Small intestine (tissue), 7 donors: ENCODE measurements at regions not wholly inside any gene's neighbourhood (a gene's known extent, or its start where the extent isn't known, plus 50 kb on each side); places are given as distances from the start of the nearest gene placed in this dataset.

Experiments
- DNase-seq, 2 donors: peaks; one replicate each; pipeline versions ENCODE4 v3.0.0 to v3.0.0-alpha.2; 2013
- FAIRE-seq: peaks from 2 replicates; lab custom pipeline; 2012; peaks lifted over from hg19 to GRCh38; lab: Jason Lieb, UNC
- H3K27ac ChIP-seq, 3 donors: one replicate each; pipeline ENCODE4 v1.5.1; 2013; ENCODE audit warnings: low read length in 2 of 3, mild to moderate bottlenecking in 2 of 3, control low read depth in 1 of 3, inconsistent platforms in 1 of 3, low read depth in 1 of 3, moderate library complexity in 1 of 3
- H3K27me3 ChIP-seq, 3 donors: one replicate each; pipeline ENCODE4 v1.6.1; 2013; ENCODE audit warnings: low read length in 3 of 3, inconsistent platforms in 1 of 3; ENCODE audit not compliant: control insufficient read depth in 3 of 3, insufficient read depth in 3 of 3
- H3K36me3 ChIP-seq, 3 donors: one replicate each; pipeline ENCODE4 v1.6.1; 2013; ENCODE audit warnings: low read length in 3 of 3, inconsistent platforms in 1 of 3, low read depth in 1 of 3, mild to moderate bottlenecking in 1 of 3, moderate library complexity in 1 of 3; ENCODE audit not compliant: control insufficient read depth in 3 of 3, insufficient read depth in 2 of 3
- H3K4me1 ChIP-seq, 3 donors: one replicate each; pipeline ENCODE4 v1.6.1; 2013; ENCODE audit warnings: low read length in 2 of 3, inconsistent platforms in 1 of 3, low read depth in 1 of 3, mild to moderate bottlenecking in 1 of 3, moderate library complexity in 1 of 3; ENCODE audit not compliant: control insufficient read depth in 3 of 3, insufficient read depth in 2 of 3
- H3K4me3 ChIP-seq, 3 donors: one replicate each; pipeline ENCODE4 v1.5.1; 2013; ENCODE audit warnings: low read length in 3 of 3, control low read depth in 1 of 3, inconsistent platforms in 1 of 3, low read depth in 1 of 3, mild to moderate bottlenecking in 1 of 3, moderate library complexity in 1 of 3
- H3K9me3 ChIP-seq, 2 donors: one replicate each; pipeline ENCODE4 v1.6.1; 2013; ENCODE audit warnings: low read depth in 1 of 2, low read length in 1 of 2; ENCODE audit not compliant: control insufficient read depth in 2 of 2, insufficient read depth in 1 of 2
- WGBS, 3 donors: extraction: QIAGEN DNeasy Blood & Tissue Kit; methylation state at CpG; one replicate each; pipeline ENCODE4 v1.1.7; 2013; 5-methylcytosine and 5-hydroxymethylcytosine counted together
- donor health status: healthy with polysubstance abuse.
- donor health status: control.
- donor health status: control.
- donor health status: Bipolar disorder and iron deficiency.
- donor health status: healthy.

GRCh38 chr2:72012886-72013574 is 134.6 kb downstream of the CYP26B1 start:
- Histone ChIP-seq H3K27me3 (peaks cover 0 to 3% (median 0%) of the 10 kb centered on the region in 3 donors), H3K27ac (no peak overlapping the region), H3K9me3 (no peaks in the 10 kb centered on the region), H3K36me3 (no peaks in the 10 kb centered on the region), H3K4me1 (no peaks in the 10 kb centered on the region), H3K4me3 (no peak overlapping the region)
- DNase-seq (no peak), FAIRE-seq (no peak)
- WGBS, 3 donors = 78 to 97% (median 88%) methylated on average over 9 of the region's 9 CpGs

GRCh38 chr2:72011791-72012190 is 135.9 kb downstream of the CYP26B1 start:
- Histone ChIP-seq H3K4me1 (peaks cover 0 to under 1% (median 0%) of the 10 kb centered on the region in 3 donors), H3K4me3 (no peak overlapping the region), H3K36me3 (no peaks in the 10 kb centered on the region), H3K27me3 (peaks cover 0 to 3% (median 0%) of the 10 kb centered on the region in 3 donors), H3K9me3 (no peaks in the 10 kb centered on the region), H3K27ac (no peak overlapping the region)
- DNase-seq = no peak
- FAIRE-seq = no peak
- WGBS, 3 donors = 75 to 85% (median 84%) methylated on average over 6 of the region's 6 CpGs

DNA sequence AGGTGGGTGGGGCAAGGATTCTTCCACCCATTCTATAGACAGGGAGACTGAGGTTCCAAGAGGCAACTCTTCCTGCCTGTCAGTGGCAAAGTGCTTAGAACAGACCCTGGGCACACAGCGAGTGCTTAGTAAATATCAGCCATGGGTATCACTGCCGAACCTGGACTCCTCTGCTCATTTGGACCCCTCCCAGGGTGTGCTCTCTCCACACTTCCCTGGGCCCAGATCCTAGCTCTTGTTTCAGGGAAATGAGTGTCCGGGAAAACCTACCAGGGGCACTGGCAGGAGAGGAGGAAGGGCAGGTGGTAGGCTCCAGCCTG is 136.3 kb downstream of the CYP26B1 start:
- 82 to 91% (median 88%) methylated on average over 3 of the region's 3 CpGs for WGBS, 3 donors
- Histone ChIP-seq H3K9me3 (no peaks in the 10 kb centered on the region), H3K27me3 (peaks cover 0 to 3% (median 0%) of the 10 kb centered on the region in 3 donors), H3K36me3 (no peaks in the 10 kb centered on the region), H3K27ac (no peak overlapping the region), H3K4me1 (peaks cover 0 to 3% (median 0%) of the 10 kb centered on the region in 3 donors), H3K4me3 (no peak overlapping the region)
- DNase-seq (no peak), FAIRE-seq (no peak)

DNA sequence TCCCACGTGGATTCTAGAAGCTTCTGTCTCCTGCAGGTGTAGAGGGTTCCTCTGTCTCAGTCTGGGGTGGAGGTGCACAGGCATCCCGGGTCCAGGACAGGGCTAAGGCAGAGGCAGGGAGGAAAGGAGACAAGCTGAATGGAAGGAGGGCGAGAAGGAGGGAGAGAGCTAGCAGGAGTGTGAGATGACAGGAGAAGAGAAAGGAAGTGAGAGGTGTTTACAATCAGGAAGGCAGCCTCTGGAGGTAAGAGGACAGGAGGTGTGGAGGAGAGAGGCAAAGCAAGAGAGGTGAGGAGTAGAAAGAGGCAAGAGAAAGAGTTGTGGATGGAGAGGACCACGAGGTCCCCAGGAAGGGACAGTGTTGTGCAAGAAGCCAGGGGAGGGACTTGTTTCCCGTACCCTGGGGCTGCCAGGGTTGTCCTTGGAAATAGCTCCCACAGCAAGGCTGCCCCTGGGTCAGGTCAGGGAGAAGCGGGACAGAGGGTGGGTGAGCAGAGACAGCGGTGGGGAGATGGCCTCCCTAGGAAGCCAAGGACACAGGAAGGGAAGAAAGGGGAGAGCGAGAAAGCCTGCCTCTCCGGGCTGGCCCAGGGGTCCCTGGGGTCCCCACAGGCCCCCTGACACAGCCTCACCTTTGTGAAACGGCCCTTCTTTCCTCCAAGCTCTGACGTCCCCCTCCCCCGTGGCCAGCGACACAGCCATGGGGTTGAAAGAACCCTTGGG is 136.9 kb downstream of the CYP26B1 start:
- H3K4me1 ChIP-seq = peaks cover 0 to 3% (median 0%) of the 10 kb centered on the region in 3 donors
- no peaks in the 10 kb centered on the region for H3K36me3 ChIP-seq
- peaks cover 0 to 3% (median 0%) of the 10 kb centered on the region in 3 donors for H3K27me3 ChIP-seq
- no peak for DNase-seq
- WGBS, 3 donors = 63 to 74% (median 72%) methylated on average over 11 to 13 of the region's 13 CpGs
- H3K9me3 ChIP-seq = no peaks in the 10 kb centered on the region
- no peak overlapping the region for H3K27ac ChIP-seq
- no peak overlapping the region for H3K4me3 ChIP-seq
- no peak for FAIRE-seq

- H3K4me1 ChIP-seq = peaks cover 0 to 3% (median 0%) of the 10 kb centered on the region in 3 donors
- DNase-seq = no peak
- H3K4me3 ChIP-seq = no peak overlapping the region
- no peak for FAIRE-seq
- no peak overlapping the region for H3K27ac ChIP-seq
- WGBS, 3 donors = 87 to 89% (median 88%) methylated on average over 10 of the region's 10 CpGs
- H3K36me3 ChIP-seq = no peaks in the 10 kb centered on the region
- H3K27me3 ChIP-seq = peaks cover 0 to 3% (median 0%) of the 10 kb centered on the region in 3 donors
- no peaks in the 10 kb centered on the region for H3K9me3 ChIP-seq
Measured at GRCh38 chr2:72008608-72009007, 139.1 kb downstream of the CYP26B1 start.

GRCh38 chr2:72007402-72007801 is 140.3 kb downstream of the CYP26B1 start:
- no peak for FAIRE-seq
- WGBS, 3 donors = 70 to 71% (median 70%) methylated on average over 9 of the region's 9 CpGs
- H3K27me3 ChIP-seq = peaks cover 0 to 3% (median 0%) of the 10 kb centered on the region in 3 donors

GRCh38 chr2:72006188-72006736 is 141.4 kb downstream of the CYP26B1 start:
- H3K36me3 ChIP-seq = no peaks in the 10 kb centered on the region
- FAIRE-seq = no peak
- H3K4me1 ChIP-seq = peaks cover 2 to 11% (median 7%) of the 10 kb centered on the region in 3 donors
- 72 to 82% (median 79%) methylated on average over 8 of the region's 8 CpGs for WGBS, 3 donors
- H3K4me3 ChIP-seq = no peak overlapping the region
- H3K9me3 ChIP-seq = peaks cover 0 to 5% of the 10 kb centered on the region in 2 donors
- peaks cover 0 to 3% (median 0%) of the 10 kb centered on the region in 3 donors for H3K27me3 ChIP-seq
- no peak for DNase-seq
- H3K27ac ChIP-seq = no peak overlapping the region

More at GRCh38 chr2:72007402-72007801, 140.3 kb downstream of the CYP26B1 start:
- no peak for DNase-seq
- no peaks in the 10 kb centered on the region for H3K36me3 ChIP-seq
- H3K4me3 ChIP-seq = no peak overlapping the region
- H3K9me3 ChIP-seq = peaks cover 0 to 5% of the 10 kb centered on the region in 2 donors
- no peak overlapping the region for H3K27ac ChIP-seq
- peaks cover 2 to 7% (median 5%) of the 10 kb centered on the region in 3 donors for H3K4me1 ChIP-seq

DNA sequence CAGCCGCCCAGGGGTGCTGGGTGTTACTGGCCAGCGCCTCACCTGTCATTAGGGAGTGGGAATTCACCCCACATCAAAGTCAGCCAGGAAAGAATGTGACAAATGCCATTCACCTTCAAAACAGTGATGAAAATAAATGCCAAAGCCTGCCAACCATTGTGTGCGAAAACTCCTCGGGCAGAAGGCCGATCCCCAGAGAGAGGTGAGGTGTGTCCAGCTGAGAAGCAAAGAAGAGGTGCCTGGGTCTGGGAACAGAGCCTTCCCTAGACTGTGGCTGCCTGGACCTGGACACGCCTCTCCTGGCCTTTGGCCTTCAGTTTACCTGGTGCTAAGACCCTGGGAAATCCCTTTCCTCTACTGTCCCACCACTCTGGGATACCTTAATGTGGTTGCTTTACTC is 142.7 kb downstream of the CYP26B1 start:
- FAIRE-seq = no peak
- Histone ChIP-seq H3K4me1 (peaks cover 2 to 11% (median 7%) of the 10 kb centered on the region in 3 donors), H3K9me3 (peaks cover 0 to 5% of the 10 kb centered on the region in 2 donors), H3K27me3 (no peaks in the 10 kb centered on the region), H3K27ac (no peak overlapping the region), H3K36me3 (no peaks in the 10 kb centered on the region), H3K4me3 (no peak overlapping the region)
- WGBS, 3 donors = 85 to 89% (median 86%) methylated on average over 6 of the region's 6 CpGs
- no peak for DNase-seq
